GM21515 (cell line): ENCODE measurements at regions not wholly inside any gene's neighbourhood (a gene's known extent, or its start where the extent isn't known, plus 50 kb on each side); places are given as distances from the start of the nearest gene placed in this dataset.

Source experiments
- ATAC-seq: cut with Tn5 transposase; IDR thresholded peaks from one replicate; pipeline ENCODE4 v1.9.1; 2021; ENCODE audit not compliant: unreplicated experiment

DNA sequence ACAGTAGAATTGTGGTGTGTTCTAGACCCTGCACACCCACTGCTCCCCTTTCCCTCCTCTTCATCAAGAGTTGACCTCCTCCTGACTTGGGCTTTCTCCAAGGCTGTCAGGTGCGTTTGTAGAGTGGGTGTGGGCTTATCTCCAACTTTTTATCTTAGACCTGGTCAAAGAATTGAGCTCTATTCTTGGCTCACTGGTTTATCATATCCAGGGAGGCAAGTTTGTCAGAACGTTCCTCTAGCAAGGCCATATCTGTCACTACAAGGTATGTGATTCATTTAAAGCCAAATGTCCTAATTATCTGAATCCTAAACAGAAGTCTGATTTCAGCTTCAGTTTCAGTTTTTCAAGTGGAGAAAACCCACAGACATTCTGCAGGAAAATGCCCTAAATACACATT is 117.1 kb upstream of the MGAT5 start:
- no peak for ATAC-seq

- no peak for ATAC-seq
Measured at GRCh38 chr2:134137182-134137611, 116.7 kb upstream of the MGAT5 start.

GRCh38 chr2:134138115-134138514 is 115.8 kb upstream of the MGAT5 start:
- ATAC-seq = no peak

DNA sequence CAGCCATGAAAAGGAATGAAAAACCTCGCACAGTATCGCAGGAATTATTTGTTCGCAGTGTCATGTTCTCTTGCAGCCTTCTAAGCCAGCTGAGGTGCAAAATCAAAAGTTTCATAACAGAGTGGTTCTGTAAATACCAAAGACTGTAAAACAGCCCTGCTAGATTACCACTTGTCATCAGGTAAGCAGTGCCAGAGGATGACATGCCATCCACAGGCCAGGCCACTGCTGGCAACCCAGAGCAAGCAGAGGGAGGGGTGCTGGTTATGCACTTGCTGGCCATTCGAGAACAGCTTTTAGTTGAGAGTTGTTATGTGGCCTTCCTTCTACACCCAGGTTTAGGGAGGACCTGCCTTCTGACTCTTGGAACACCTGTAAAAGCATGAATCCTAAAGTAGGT is 114.3 kb upstream of the MGAT5 start:
- no peak for ATAC-seq

GRCh38 chr2:134140251-134140661 is 113.6 kb upstream of the MGAT5 start:
- no peak for ATAC-seq

DNA sequence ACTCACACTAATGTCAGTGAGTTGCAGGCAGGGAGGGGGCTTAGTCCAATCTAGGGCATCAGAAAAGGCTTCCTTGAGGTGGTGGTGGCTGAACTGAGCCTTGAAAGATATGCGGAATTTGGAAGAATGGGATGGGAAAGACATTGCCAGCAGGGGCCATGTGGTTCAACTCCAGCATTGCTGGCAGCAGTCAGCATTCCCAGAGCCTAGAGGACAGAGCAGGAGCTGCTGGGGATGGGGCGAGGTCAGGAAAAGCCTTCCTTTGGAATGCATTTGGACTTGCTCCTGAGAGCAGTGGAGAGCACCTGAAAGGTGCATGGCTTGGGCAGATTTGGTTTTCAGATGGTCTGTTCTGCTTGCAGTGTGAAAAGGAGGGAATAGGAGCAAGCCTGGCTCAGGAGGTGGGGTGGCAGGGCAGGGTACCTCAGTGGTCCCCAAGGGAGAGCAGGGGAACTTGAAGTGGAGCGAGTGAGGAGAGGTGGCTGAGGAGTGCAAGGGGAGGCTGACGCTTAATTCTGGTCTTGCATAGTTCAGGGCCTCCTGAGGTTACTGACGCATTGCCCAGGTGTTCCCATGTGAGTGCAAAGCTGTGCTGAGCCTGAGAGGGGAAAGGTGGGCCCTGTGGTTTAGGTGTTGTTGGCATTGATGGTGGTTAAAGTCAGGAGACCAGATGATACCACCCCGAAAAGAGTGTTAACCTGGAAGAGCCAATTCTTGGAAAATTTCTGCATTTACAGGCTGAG is 112.1 kb upstream of the MGAT5 start:
- ATAC-seq = no peak

- no peak for ATAC-seq
Measured at GRCh38 chr2:134142341-134142738, 111.5 kb upstream of the MGAT5 start.

- no peak for ATAC-seq
Measured at GRCh38 chr2:134142903-134143302, 111.0 kb upstream of the MGAT5 start.

DNA sequence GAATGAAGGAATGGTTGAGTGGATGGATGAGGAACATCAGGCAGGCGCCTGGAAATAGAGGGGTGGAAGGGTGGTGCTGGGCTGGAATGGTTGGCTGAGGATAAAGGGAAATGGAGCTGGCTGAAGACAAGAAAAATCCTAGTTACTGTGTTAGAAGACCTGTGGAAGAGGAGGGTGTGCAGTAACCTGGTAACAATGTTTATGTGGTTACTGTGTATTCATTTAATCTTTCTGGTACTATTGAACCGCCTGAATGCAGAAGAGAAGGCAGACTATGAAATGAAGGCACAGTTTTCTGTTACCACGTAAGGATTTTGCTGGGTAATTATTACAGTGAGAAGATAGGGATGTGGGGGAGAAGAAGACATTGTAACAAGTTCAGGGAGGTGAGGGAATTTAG is 110.3 kb upstream of the MGAT5 start:
- ATAC-seq = no peak

DNA sequence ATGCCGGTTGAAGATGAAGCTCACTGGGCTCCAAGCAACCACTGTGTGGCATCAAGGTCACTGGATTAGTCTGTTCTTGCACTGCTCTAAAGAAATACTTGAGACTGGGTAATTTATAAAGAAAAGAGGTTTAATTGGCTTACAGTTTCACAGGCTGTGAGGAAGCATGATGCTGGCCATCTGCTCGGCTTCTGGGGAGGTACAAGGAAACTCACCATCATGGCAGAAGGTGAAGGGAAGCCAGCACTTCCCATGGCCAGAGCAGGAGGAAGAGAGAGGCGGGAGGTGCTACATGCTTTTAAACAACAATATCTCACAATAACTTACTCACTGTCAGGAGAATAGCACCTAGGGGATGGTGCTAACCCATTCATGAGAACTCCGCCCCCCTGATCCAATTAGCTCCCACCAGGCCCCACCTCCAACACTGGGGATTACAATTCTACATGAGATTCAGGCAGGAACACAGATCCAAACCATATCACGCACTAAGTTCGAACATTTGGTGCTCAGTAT is 109.7 kb upstream of the MGAT5 start:
- no peak for ATAC-seq

GRCh38 chr2:134144651-134145050 is 109.2 kb upstream of the MGAT5 start:
- ATAC-seq = no peak

GRCh38 chr2:134145519-134145918 is 108.4 kb upstream of the MGAT5 start:
- ATAC-seq = no peak

GRCh38 chr2:134146161-134146560 is 107.7 kb upstream of the MGAT5 start:
- no peak for ATAC-seq

- no peak for ATAC-seq
Measured at GRCh38 chr2:134146620-134147019, 107.3 kb upstream of the MGAT5 start.

- no peak for ATAC-seq
Measured at GRCh38 chr2:134148172-134148571, 105.7 kb upstream of the MGAT5 start.

DNA sequence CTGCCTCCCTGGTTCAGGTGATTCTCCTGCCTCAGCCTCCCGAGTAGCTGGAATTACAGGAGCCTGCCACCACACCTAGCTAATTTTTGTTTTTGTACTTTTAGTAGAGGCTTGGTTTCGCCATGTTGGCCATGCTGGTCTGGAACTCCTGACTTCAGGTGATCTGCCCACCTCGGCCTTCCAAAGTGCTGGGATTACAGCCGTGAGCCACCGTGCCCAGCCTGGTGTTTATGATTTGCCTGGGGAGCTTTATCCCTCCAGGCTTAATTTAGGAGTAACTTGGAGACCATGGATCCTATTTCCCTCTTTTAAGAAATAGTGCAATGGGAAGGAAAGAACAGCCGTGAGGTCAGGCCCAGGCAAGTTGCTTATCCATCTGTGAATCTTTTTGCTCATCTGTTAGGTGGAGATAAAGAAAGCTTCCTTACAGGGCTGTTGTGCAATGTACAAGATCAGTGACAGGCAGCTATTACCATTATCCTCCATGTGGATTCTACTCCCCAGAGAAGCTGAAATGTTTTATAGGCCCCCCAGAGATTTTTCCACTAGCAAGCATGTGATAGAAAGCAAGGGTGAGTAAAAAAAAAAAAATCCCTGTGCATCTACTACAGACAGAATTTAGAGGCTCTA is 104.9 kb upstream of the MGAT5 start:
- no peak for ATAC-seq

DNA sequence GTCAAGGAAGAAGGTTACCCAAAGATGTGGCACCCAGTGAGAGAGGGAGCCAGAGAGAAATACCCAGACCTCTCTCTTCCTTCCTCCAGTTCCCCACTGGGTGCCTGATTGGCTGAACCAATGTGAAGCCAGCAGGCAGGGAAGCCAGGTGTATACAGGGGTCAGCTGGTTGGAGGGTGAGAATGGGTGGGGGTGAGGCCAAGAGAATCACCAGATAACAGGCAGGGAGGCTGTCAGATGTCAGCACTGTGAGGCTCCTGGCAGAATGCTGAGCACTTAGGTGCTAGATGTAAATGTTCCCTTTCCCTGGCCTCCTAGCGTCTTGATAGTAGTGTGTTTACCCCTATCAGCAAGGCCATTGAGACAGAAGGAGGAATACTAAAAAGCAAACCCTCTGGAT is 104.0 kb upstream of the MGAT5 start:
- no peak for ATAC-seq

DNA sequence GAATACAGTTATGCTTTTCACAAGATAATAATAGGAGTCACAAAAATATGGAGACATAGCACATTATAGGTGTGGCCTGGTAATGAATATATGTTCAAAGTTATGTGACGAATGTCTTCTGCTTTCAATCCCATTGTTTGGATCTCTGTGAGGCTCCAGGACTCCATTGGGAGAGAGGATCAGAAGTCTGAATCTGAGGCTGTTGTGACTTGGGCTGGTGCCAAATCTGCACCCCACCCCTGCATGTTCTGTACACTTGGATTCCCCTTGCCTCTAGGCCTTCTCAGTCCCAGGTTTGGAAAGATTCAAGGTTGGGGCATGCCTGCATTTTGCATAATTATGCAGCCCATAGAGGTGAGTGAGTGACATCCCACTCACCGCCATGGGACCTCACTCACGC is 103.1 kb upstream of the MGAT5 start:
- ATAC-seq = no peak

- no peak for ATAC-seq
Measured at GRCh38 chr2:134152045-134153010, 101.5 kb upstream of the MGAT5 start.

- ATAC-seq = no peak
Measured at GRCh38 chr2:134153294-134153880, 100.5 kb upstream of the MGAT5 start.

GRCh38 chr2:134154246-134154645 is 99.6 kb upstream of the MGAT5 start:
- peak; percentile 67 for ATAC-seq
